Vagina (tissue), 2 donors: ENCODE measurements at regions not wholly inside any gene's neighbourhood (a gene's known extent, or its start where the extent isn't known, plus 50 kb on each side); places are given as distances from the start of the nearest gene placed in this dataset.

Experiments
- CTCF ChIP-seq, 3 experiments: fragments of 450-650 bp in 2 of 3; fragments of 200-600 bp in 1 of 3; sonication (generic) in 1 of 3; IDR thresholded peaks; one replicate each; pipeline ENCODE4 v1.5.1; 2017 to 2019; ENCODE audit warnings: antibody characterized with exemption in 3 of 3, mild to moderate bottlenecking in 2 of 3, moderate library complexity in 2 of 3
- POLR2A ChIP-seq, 2 donors: fragments of 450-650 bp; IDR thresholded peaks; one replicate each; pipeline ENCODE4 v1.6.1; 2017; ENCODE audit warnings: antibody characterized with exemption in 2 of 2, mild to moderate bottlenecking in 2 of 2, moderate library complexity in 2 of 2
- POLR2AphosphoS5 ChIP-seq, 2 donors: sonication (generic); formaldehyde crosslinking; IDR thresholded peaks; one replicate each; pipeline ENCODE4 v1.9.0; 2017; ENCODE audit warnings: antibody characterized with exemption in 2 of 2, mild to moderate bottlenecking in 2 of 2, low read depth in 1 of 2; ENCODE audit not compliant: insufficient read depth in 1 of 2

- TF ChIP-seq CTCF (IDR thresholded peaks at IDR 0.05) (no peak), POLR2AphosphoS5 (IDR thresholded peaks at IDR 0.05; ENCODE audit: insufficient read depth in 1 of 2, low read depth in 1 of 2) (no peak), POLR2A (IDR thresholded peaks at IDR 0.05) (no peak)
These were observed 143.6 kb upstream of the SLC6A11 start for GRCh38 chr3:10672422-10672821.
